ENCODE measurements at regions not wholly inside any gene's neighbourhood (a gene's known extent, or its start where the extent isn't known, plus 50 kb on each side); places are given as distances from the start of the nearest gene placed in this dataset.

GRCh38 chr2:43104106-43104505 is 122.3 kb downstream of the ZFP36L2 start:
- Mint-ChIP-seq H3K36me3 (peaks cover 0 to 11% (median 4%) of the 10 kb centered on the region in 3 donors), H3K4me3 (no peak overlapping the region), H3K9me3 (no peaks in the 10 kb centered on the region), H3K27ac (no peak overlapping the region), H3K27me3 (ENCODE audit: low read depth in 3 of 3) (peaks cover 2 to 3% (median 2%) of the 10 kb centered on the region in 3 donors), H3K4me1 (peaks cover 11 to 15% of the 10 kb centered on the region in 2 donors)
- DNase-seq = no peak

GRCh38 chr2:43103093-43103404 is 123.4 kb downstream of the ZFP36L2 start:
- Mint-ChIP-seq H3K27ac (no peak overlapping the region), H3K4me1 (peaks cover 11 to 15% of the 10 kb centered on the region in 2 donors), H3K36me3 (peaks cover 0 to 11% (median 4%) of the 10 kb centered on the region in 3 donors), H3K4me3 (no peak overlapping the region), H3K27me3 (ENCODE audit: low read depth in 3 of 3) (peaks cover under 1 to 2% (median 2%) of the 10 kb centered on the region in 3 donors), H3K9me3 (no peaks in the 10 kb centered on the region)
- DNase-seq = no peak

DNA sequence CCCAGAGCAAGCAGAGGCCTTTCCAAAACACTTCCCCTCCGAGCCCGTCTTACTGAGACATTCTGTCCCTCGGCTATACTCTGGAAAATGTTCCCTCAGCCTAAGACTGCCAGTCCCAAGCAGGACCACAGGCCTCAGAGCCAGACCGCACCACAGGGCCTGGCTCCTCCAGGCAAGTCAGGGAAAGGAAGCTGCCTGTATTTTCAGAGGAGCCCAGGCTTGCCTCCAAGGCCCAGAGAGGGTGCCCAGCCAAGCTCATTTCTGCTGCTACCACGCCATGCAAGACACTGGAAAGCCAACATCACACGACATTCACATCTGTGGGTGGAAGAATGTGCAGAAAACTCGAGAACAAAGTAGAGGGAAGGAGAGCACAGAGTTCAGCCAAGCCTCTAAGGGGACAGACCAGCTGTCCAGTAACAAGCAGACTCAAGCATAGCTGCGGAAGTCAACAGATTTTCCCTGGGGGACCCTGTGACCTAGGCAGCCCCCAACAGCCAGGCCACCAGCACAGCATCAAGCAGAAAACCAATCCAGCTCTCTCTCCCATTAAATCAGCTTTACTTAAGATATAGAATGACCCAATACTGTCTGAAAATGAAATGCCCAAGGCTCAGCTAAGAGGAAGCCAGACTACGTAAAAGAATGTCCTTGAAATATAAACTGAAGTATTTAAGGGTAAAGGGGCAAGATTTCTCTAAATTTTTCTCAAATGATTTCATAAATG is 123.9 kb downstream of the ZFP36L2 start:
- Mint-ChIP-seq H3K36me3 (peaks cover 2 to 11% (median 8%) of the 10 kb centered on the region in 3 donors), H3K27me3 (ENCODE audit: low read depth in 3 of 3) (peaks cover 0 to 2% (median 2%) of the 10 kb centered on the region in 3 donors), H3K4me3 (no peak overlapping the region), H3K9me3 (no peaks in the 10 kb centered on the region), H3K4me1 (peaks cover 11 to 15% of the 10 kb centered on the region in 2 donors), H3K27ac (no peak overlapping the region)
- DNase-seq = no peak

- Mint-ChIP-seq H3K9me3 (peaks cover 0 to 3% (median 0%) of the 10 kb centered on the region in 6 donors), H3K4me1 (peaks cover 6 to 14% of the 10 kb centered on the region in 2 donors), H3K4me3 (no peak overlapping the region)
Measured at GRCh38 chr2:43101751-43102150, 124.7 kb downstream of the ZFP36L2 start.

DNA sequence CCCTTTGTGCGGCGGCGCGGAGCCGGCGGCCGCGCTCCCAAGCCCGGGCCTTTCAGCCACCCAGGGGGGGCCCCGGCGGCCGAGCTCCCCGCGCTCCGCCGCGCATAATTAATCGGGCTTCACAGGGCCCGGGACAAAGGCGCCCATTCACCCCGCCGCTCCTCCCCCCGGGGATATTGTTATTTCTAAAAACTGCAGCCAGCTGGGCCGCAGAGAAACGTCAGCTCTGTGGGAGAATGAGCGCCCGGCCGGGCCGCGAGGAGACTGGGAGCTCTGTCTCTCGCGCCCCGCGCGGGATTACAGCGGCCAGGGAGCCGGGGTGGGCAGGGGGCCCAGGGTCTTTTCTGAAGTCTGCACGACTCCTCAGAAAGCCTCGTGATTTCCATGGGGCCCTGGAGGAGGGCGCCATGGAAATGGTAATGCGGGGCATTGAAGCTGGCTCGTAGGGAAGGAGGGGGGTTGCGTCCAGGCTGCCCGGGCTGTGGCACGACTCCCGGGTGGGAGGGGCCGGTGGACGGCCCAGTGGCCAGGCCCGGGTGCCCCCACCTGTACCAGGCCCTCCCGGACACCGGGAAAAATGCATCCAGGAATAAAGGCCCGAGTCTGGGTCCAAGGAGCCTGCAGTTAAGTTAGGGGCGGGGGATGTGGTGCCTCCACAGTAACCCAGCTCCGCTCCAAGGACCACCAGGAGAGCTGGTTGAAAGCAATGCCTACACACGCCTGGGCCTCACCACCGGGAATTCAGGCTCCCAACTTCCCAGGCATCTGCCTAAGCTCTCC is 125.3 kb downstream of the ZFP36L2 start:
- H3K36me3 Mint-ChIP-seq = peaks cover 4 to 16% (median 14%) of the 10 kb centered on the region in 3 donors

More at GRCh38 chr2:43101751-43102150, 124.7 kb downstream of the ZFP36L2 start:
- no peak for DNase-seq
- Mint-ChIP-seq H3K27ac (no peak overlapping the region), H3K27me3 (ENCODE audit: low read depth in 3 of 3) (peaks cover 0 to 2% (median 2%) of the 10 kb centered on the region in 3 donors), H3K36me3 (peaks cover 4 to 16% (median 14%) of the 10 kb centered on the region in 3 donors)

DNA sequence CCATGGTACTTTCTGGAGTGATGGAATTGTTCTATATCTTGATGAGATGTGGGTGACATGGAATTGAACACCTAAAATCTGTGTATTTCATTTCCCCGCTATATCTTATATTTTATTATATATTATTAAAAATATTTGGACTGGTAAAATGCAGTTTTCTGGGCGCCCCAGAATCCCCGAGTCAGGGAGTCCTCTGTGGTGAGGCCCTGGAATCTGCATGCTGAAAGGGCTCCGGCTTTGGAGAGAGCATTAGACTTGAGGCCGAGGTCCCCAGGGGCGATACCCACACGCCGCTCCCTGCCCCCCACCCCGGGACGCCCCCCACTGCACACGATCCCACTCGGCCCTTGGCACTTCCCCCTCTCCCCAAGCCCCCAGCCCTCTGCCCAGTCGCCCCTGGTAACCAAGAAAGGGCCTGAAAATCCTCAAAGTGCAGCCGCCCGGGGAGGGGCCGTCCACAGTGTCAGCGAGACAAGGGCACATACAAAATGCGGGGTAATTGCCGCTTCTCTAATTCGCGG is 126.0 kb downstream of the ZFP36L2 start:
- Mint-ChIP-seq H3K9me3 (peaks cover 0 to 5% (median 0%) of the 10 kb centered on the region in 6 donors), H3K36me3 (peaks cover 4 to 16% (median 14%) of the 10 kb centered on the region in 3 donors), H3K4me1 (peaks cover 0 to 4% of the 10 kb centered on the region in 2 donors), H3K27me3 (ENCODE audit: low read depth in 3 of 3) (peaks cover 0 to 2% (median 0%) of the 10 kb centered on the region in 3 donors), H3K4me3 (no peak overlapping the region), H3K27ac (no peak overlapping the region)
- no peak for DNase-seq

More for the DNA sequence above, 125.3 kb downstream of the ZFP36L2 start:
- H3K27me3 Mint-ChIP-seq (ENCODE audit: low read depth in 3 of 3) = peaks cover 0 to 2% (median 0%) of the 10 kb centered on the region in 3 donors
- no peak overlapping the region for H3K27ac Mint-ChIP-seq
- DNase-seq = no peak
- no peak overlapping the region for H3K4me3 Mint-ChIP-seq
- peaks cover 0 to 4% (median 0%) of the 10 kb centered on the region in 6 donors for H3K9me3 Mint-ChIP-seq
- H3K4me1 Mint-ChIP-seq = peaks cover 0 to 9% of the 10 kb centered on the region in 2 donors

GRCh38 chr2:43099797-43100196 is 126.6 kb downstream of the ZFP36L2 start:
- Mint-ChIP-seq H3K9me3 (peaks cover 0 to 5% (median 0%) of the 10 kb centered on the region in 6 donors), H3K27ac (no peak overlapping the region), H3K4me1 (peaks cover 0 to 4% of the 10 kb centered on the region in 2 donors), H3K27me3 (ENCODE audit: low read depth in 3 of 3) (peaks cover 0 to 2% (median 0%) of the 10 kb centered on the region in 3 donors), H3K36me3 (peaks cover 4 to 16% (median 15%) of the 10 kb centered on the region in 3 donors), H3K4me3 (no peak overlapping the region)
- DNase-seq = no peak

GRCh38 chr2:43098539-43098938 is 127.9 kb downstream of the ZFP36L2 start:
- DNase-seq = no peak
- H3K27ac Mint-ChIP-seq = no peak overlapping the region
- H3K4me3 Mint-ChIP-seq = no peak overlapping the region
- H3K36me3 Mint-ChIP-seq = peaks cover 4 to 16% (median 14%) of the 10 kb centered on the region in 3 donors
- peaks cover 0 to 2% of the 10 kb centered on the region in 2 donors for H3K4me1 Mint-ChIP-seq
- H3K9me3 Mint-ChIP-seq = peaks cover 0 to 5% (median 0%) of the 10 kb centered on the region in 6 donors
- H3K27me3 Mint-ChIP-seq (ENCODE audit: low read depth in 3 of 3) = no peaks in the 10 kb centered on the region

DNA sequence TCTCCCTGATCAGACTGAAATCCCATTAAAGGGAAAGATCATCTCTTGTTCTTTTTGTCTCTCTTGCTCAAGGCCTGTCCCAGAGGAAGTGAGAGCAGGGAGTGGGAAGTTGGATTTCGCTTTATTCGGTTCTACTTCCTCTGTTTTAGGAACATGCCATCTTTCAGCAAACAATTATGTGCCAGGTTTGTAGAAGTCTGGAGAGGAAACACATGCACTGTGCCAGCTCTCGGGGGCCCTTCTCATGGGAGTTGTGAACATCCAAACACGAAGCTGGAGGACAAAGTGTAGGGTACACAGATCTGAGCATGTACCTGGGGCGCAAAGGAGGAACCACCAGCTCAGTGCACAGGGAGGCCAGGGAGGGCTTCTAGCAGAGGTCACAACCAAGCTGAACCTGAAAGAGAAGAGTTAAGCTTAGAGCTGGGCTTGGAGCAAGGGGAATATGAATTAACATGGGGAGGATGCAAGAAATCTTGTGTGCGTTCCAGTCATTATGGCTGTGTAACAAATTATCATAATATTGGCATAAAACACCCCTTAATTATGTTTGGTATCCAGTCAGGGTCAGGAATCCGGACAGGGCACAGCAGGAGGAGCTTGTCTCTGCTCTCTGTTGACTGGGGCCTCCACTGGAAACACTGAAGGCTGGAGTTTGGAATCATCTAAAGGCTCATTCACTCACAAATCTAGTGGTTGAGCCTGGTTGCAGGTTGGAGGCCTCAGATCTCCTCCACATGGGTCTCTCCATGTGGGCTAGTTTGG is 128.6 kb downstream of the ZFP36L2 start:
- H3K27ac Mint-ChIP-seq = peak overlapping the region in 1 of 6 donors; percentile 21
- H3K4me1 Mint-ChIP-seq = peaks cover 0 to 2% of the 10 kb centered on the region in 2 donors
- H3K9me3 Mint-ChIP-seq = peaks cover 0 to 5% (median 0%) of the 10 kb centered on the region in 6 donors
- peaks cover 4 to 17% (median 16%) of the 10 kb centered on the region in 3 donors for H3K36me3 Mint-ChIP-seq
- H3K4me3 Mint-ChIP-seq = no peak overlapping the region
- no peak for DNase-seq
- H3K27me3 Mint-ChIP-seq (ENCODE audit: low read depth in 3 of 3) = no peaks in the 10 kb centered on the region

DNA sequence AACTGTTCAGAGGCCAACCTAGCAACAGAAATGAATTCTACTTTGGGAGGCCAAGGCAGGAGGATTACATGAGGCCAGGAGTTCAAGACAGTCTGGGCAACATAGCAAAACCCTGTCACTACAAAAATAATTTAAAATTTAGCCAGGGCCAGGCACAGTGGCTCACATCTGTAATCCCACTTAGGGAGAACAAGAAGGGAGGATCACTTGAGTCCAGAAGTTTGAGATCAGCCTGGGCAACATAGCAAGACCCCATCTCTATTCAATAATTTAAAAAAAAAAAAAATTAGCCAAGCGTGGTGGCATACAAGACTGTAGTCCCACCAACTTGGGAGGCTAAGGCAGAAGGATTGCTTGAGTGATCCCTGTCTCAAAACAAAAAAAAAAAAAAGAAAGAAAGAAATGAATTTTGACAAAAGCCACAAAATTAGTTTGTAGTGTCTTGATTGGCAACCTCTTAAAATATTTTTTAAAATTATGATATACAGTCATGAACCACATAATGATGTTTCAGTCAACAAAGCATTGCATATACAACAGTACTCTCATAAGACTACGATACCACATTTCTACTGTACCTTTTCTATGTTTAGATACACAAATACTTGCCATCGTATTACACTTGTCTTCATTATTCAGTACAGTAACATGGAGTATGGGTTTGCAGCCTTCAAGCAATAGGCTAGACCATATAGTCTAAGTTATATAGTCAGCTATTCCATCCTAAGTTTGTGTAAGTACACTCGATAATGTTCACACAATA is 130.7 kb downstream of the ZFP36L2 start:
- H3K27ac Mint-ChIP-seq = no peak overlapping the region
- H3K4me3 Mint-ChIP-seq = no peak overlapping the region
- no peaks in the 10 kb centered on the region for H3K27me3 Mint-ChIP-seq (ENCODE audit: low read depth in 3 of 3)
- peaks cover 0 to 4% of the 10 kb centered on the region in 2 donors for H3K4me1 Mint-ChIP-seq
- peaks cover 7 to 27% (median 16%) of the 10 kb centered on the region in 3 donors for H3K36me3 Mint-ChIP-seq
- DNase-seq = no peak
- peaks cover 0 to 5% (median 2%) of the 10 kb centered on the region in 6 donors for H3K9me3 Mint-ChIP-seq

DNA sequence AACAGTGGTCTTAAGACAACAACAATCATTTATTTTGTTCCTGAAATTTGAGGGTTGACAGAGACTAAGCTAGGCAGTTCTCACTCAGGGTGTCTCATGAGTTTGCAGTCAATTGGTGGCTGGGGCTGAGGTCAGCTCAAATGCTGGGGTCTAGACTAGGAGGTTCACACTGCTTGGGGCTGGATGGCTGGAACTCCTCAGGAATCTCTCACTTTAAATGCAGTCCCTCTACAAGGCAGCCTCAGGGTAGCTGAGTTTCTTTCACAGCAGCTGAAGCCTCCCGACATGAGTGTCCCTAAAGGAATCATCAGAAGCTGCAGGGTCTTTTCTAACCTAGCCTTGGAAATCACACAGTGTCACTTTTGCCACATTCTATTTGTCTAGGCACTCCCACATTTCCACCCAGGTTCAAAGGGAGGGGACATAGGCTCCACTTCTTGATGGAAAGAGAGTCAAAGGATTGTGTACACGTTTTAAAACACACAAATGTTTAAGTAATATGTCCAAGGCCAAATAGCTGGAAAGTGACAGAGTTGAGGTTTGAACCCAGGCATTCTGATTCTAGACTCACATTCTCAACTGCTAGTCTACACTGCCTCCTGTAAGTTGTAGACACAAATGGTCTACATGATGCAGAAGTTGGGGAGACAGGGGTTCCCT is 133.8 kb downstream of the ZFP36L2 start:
- peaks cover 9 to 27% (median 11%) of the 10 kb centered on the region in 3 donors for H3K36me3 Mint-ChIP-seq
- H3K27me3 Mint-ChIP-seq (ENCODE audit: low read depth in 3 of 3) = peaks cover 0 to 2% (median 0%) of the 10 kb centered on the region in 3 donors
- DNase-seq = no peak
- no peak overlapping the region for H3K4me3 Mint-ChIP-seq
- peaks cover 0 to 13% (median 3%) of the 10 kb centered on the region in 6 donors for H3K9me3 Mint-ChIP-seq
- no peak overlapping the region for H3K27ac Mint-ChIP-seq
- peaks cover 0 to 3% of the 10 kb centered on the region in 2 donors for H3K4me1 Mint-ChIP-seq

DNA sequence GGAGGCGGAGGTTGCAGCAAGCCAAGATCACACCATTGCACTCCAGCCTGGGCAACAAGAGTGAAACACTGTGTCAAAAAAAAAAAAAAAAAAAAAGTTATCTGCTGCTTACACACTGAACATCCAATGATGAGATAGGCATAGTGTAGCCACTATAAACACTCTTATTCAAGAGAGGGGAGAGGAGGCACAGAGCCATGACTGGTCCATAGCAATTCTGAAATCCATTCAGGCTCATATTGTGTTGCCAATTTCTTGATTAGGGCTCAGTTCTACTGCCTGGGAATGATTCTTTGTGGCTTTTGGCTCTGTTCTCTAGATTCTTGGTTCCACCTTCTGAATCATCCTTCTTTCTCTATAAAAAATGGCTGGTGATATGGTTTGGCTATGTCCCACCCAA is 136.1 kb downstream of the ZFP36L2 start:
- DNase-seq = no peak
- no peak overlapping the region for H3K4me3 Mint-ChIP-seq
- H3K4me1 Mint-ChIP-seq = peaks cover 13 to 22% of the 10 kb centered on the region in 2 donors
- H3K36me3 Mint-ChIP-seq = peaks cover 3 to 26% (median 8%) of the 10 kb centered on the region in 3 donors
- H3K27me3 Mint-ChIP-seq (ENCODE audit: low read depth in 3 of 3) = peaks cover 0 to 3% (median 2%) of the 10 kb centered on the region in 3 donors
- no peak overlapping the region for H3K27ac Mint-ChIP-seq
- peaks cover 0 to 13% (median under 1%) of the 10 kb centered on the region in 6 donors for H3K9me3 Mint-ChIP-seq

Measured in immature natural killer cell (primary cell).